Stimulated activated naive B cell treated with anti-CD40 and anti-IgM and Interleukin-4, amounts not matched to agents 10 μg/mL and 1 μg/mL and 100 μg/mL, for 72 hours (primary cell): ENCODE measurements at regions not wholly inside any gene's neighbourhood (a gene's known extent, or its start where the extent isn't known, plus 50 kb on each side); places are given as distances from the start of the nearest gene placed in this dataset.

ENCODE experiments used
- ATAC-seq, 2 donors: fragments of 150-1000 bp; cut with Tn5 transposase; replicated peaks; 2 replicates each; pipeline ENCODE4 v1.10.0; 2021; ENCODE audit warnings: moderate library complexity in 1 of 2
- DNase-seq: peaks from one replicate; pipeline ENCODE4 v3.0.0; 2021
- H3K27ac Mint-ChIP-seq: one replicate; pipeline ENCODE4 v1.8.0; 2022; ENCODE audit warnings: mild to moderate bottlenecking, mixed read lengths
- H3K27me3 Mint-ChIP-seq, 2 donors: one replicate each; pipeline ENCODE4 v1.8.0; 2022; ENCODE audit warnings: mixed read lengths in 2 of 2
- H3K36me3 Mint-ChIP-seq, 2 donors: one replicate each; pipeline ENCODE4 v1.8.0; 2022; ENCODE audit warnings: mixed read lengths in 2 of 2, mild to moderate bottlenecking in 1 of 2
- H3K4me1 Mint-ChIP-seq, 2 donors: one replicate each; pipeline ENCODE4 v1.8.0; 2022; ENCODE audit warnings: mixed read lengths in 2 of 2, mild to moderate bottlenecking in 1 of 2
- H3K4me3 Mint-ChIP-seq, 2 donors: one replicate each; pipeline ENCODE4 v1.8.0; 2022; ENCODE audit warnings: mild to moderate bottlenecking in 2 of 2, mixed read lengths in 2 of 2, moderate library complexity in 1 of 2
- H3K9me3 Mint-ChIP-seq, 2 donors: one replicate each; pipeline ENCODE4 v1.8.0; 2022; ENCODE audit warnings: mixed read lengths in 2 of 2, mild to moderate bottlenecking in 1 of 2

GRCh38 chr6:113031591-113032238 lies 684.6 kb downstream of the RFPL4B start:
- H3K27ac Mint-ChIP-seq: no peak overlapping the region
- ATAC-seq (no peak), DNase-seq (no peak)
- H3K36me3 Mint-ChIP-seq: no peaks in the 10 kb centered on the region
- no peak overlapping the region for H3K4me3 Mint-ChIP-seq
- H3K4me1 Mint-ChIP-seq: no peaks in the 10 kb centered on the region
- no peaks in the 10 kb centered on the region for H3K9me3 Mint-ChIP-seq
- peaks cover 7% of the 10 kb centered on the region in 2 donors for H3K27me3 Mint-ChIP-seq

- no peaks in the 10 kb centered on the region for H3K4me1 Mint-ChIP-seq
- DNase-seq (no peak), ATAC-seq (no peak)
- no peak overlapping the region for H3K4me3 Mint-ChIP-seq
- peaks cover 0 to 4% of the 10 kb centered on the region in 2 donors for H3K9me3 Mint-ChIP-seq
- H3K36me3 Mint-ChIP-seq: no peaks in the 10 kb centered on the region
- H3K27me3 Mint-ChIP-seq: peaks cover 7% of the 10 kb centered on the region in 2 donors
- H3K27ac Mint-ChIP-seq: no peak overlapping the region
Observed at GRCh38 chr6:113039005-113039404, 691.9 kb downstream of the RFPL4B start.

GRCh38 chr6:113047148-113047547 lies 700.0 kb downstream of the RFPL4B start:
- H3K36me3 Mint-ChIP-seq: no peaks in the 10 kb centered on the region
- DNase-seq (no peak), ATAC-seq (no peak)
- no peak overlapping the region for H3K4me3 Mint-ChIP-seq
- no peak overlapping the region for H3K27ac Mint-ChIP-seq
- no peaks in the 10 kb centered on the region for H3K27me3 Mint-ChIP-seq
- H3K4me1 Mint-ChIP-seq: no peaks in the 10 kb centered on the region
- peaks cover 0 to 1% of the 10 kb centered on the region in 2 donors for H3K9me3 Mint-ChIP-seq

- no peak for ATAC-seq
- H3K9me3 Mint-ChIP-seq: peaks cover 0 to under 1% of the 10 kb centered on the region in 2 donors
- no peaks in the 10 kb centered on the region for H3K4me1 Mint-ChIP-seq
- H3K27me3 Mint-ChIP-seq: no peaks in the 10 kb centered on the region
- no peak overlapping the region for H3K27ac Mint-ChIP-seq
- H3K36me3 Mint-ChIP-seq: no peaks in the 10 kb centered on the region
- no peak overlapping the region for H3K4me3 Mint-ChIP-seq
- DNase-seq: no peak
Observed at GRCh38 chr6:113047932-113048331, 700.8 kb downstream of the RFPL4B start.

- Mint-ChIP-seq H3K27me3 (no peaks in the 10 kb centered on the region), H3K27ac (no peak overlapping the region), H3K9me3 (no peaks in the 10 kb centered on the region), H3K36me3 (no peaks in the 10 kb centered on the region), H3K4me3 (no peak overlapping the region), H3K4me1 (no peaks in the 10 kb centered on the region)
- no peak for ATAC-seq
- DNase-seq: no peak
Observed at GRCh38 chr6:113048741-113049140, 701.6 kb downstream of the RFPL4B start.

- no peaks in the 10 kb centered on the region for H3K4me1 Mint-ChIP-seq
- no peaks in the 10 kb centered on the region for H3K36me3 Mint-ChIP-seq
- no peak for DNase-seq
- no peaks in the 10 kb centered on the region for H3K27me3 Mint-ChIP-seq
- no peak for ATAC-seq
- no peak overlapping the region for H3K4me3 Mint-ChIP-seq
- no peak overlapping the region for H3K27ac Mint-ChIP-seq
- H3K9me3 Mint-ChIP-seq: no peaks in the 10 kb centered on the region
Observed at GRCh38 chr6:113049190-113049589, 702.1 kb downstream of the RFPL4B start.

GRCh38 chr6:113050010-113050858 lies 703.1 kb downstream of the RFPL4B start:
- Mint-ChIP-seq H3K9me3 (no peaks in the 10 kb centered on the region), H3K36me3 (no peaks in the 10 kb centered on the region), H3K27me3 (no peaks in the 10 kb centered on the region), H3K4me3 (no peak overlapping the region), H3K27ac (no peak overlapping the region), H3K4me1 (no peaks in the 10 kb centered on the region)
- DNase-seq (no peak), ATAC-seq (no peak)

GRCh38 chr6:113050979-113051378 lies 703.8 kb downstream of the RFPL4B start:
- H3K9me3 Mint-ChIP-seq: peaks cover 2 to 3% of the 10 kb centered on the region in 2 donors
- DNase-seq (no peak), ATAC-seq (no peak)
- H3K4me1 Mint-ChIP-seq: no peaks in the 10 kb centered on the region
- H3K27ac Mint-ChIP-seq: no peak overlapping the region
- H3K36me3 Mint-ChIP-seq: no peaks in the 10 kb centered on the region
- H3K27me3 Mint-ChIP-seq: no peaks in the 10 kb centered on the region
- no peak overlapping the region for H3K4me3 Mint-ChIP-seq

- no peaks in the 10 kb centered on the region for H3K4me1 Mint-ChIP-seq
- no peaks in the 10 kb centered on the region for H3K36me3 Mint-ChIP-seq
- no peak for ATAC-seq
- no peak for DNase-seq
- H3K4me3 Mint-ChIP-seq: no peak overlapping the region
- H3K27me3 Mint-ChIP-seq: no peaks in the 10 kb centered on the region
- H3K27ac Mint-ChIP-seq: no peak overlapping the region
- H3K9me3 Mint-ChIP-seq: peaks cover 3% of the 10 kb centered on the region in 2 donors
Observed at GRCh38 chr6:113052506-113052905, 705.4 kb downstream of the RFPL4B start.

- ATAC-seq: no peak
- DNase-seq: no peak
- Mint-ChIP-seq H3K9me3 (peaks cover 3% of the 10 kb centered on the region in 2 donors), H3K4me1 (no peaks in the 10 kb centered on the region), H3K27ac (no peak overlapping the region), H3K27me3 (no peaks in the 10 kb centered on the region), H3K36me3 (no peaks in the 10 kb centered on the region), H3K4me3 (no peak overlapping the region)
Observed at GRCh38 chr6:113055061-113055460, 707.9 kb downstream of the RFPL4B start.

GRCh38 chr6:113055998-113056397 lies 708.9 kb downstream of the RFPL4B start:
- no peaks in the 10 kb centered on the region for H3K27me3 Mint-ChIP-seq
- H3K36me3 Mint-ChIP-seq: no peaks in the 10 kb centered on the region
- H3K9me3 Mint-ChIP-seq: peaks cover 3% of the 10 kb centered on the region in 2 donors
- no peak overlapping the region for H3K4me3 Mint-ChIP-seq
- H3K4me1 Mint-ChIP-seq: no peaks in the 10 kb centered on the region
- no peak for DNase-seq
- ATAC-seq: no peak
- H3K27ac Mint-ChIP-seq: no peak overlapping the region

GRCh38 chr6:113057567-113058053 lies 710.5 kb downstream of the RFPL4B start:
- Mint-ChIP-seq H3K27me3 (no peaks in the 10 kb centered on the region), H3K27ac (no peak overlapping the region), H3K4me3 (no peak overlapping the region), H3K9me3 (peaks cover 3% of the 10 kb centered on the region in 2 donors), H3K36me3 (no peaks in the 10 kb centered on the region), H3K4me1 (no peaks in the 10 kb centered on the region)
- no peak for ATAC-seq
- DNase-seq: no peak

GRCh38 chr6:113060664-113061063 lies 713.5 kb downstream of the RFPL4B start:
- DNase-seq: no peak
- no peaks in the 10 kb centered on the region for H3K27me3 Mint-ChIP-seq

GRCh38 chr6:113065611-113066010 lies 718.5 kb downstream of the RFPL4B start:
- Mint-ChIP-seq H3K27ac (no peak overlapping the region), H3K36me3 (no peaks in the 10 kb centered on the region), H3K9me3 (no peaks in the 10 kb centered on the region), H3K4me1 (peaks cover 1 to 14% of the 10 kb centered on the region in 2 donors), H3K27me3 (no peaks in the 10 kb centered on the region), H3K4me3 (no peak overlapping the region)
- ATAC-seq (peak in 1 of 2 donors; percentile 71), DNase-seq (no peak)

More at GRCh38 chr6:113060664-113061063, 713.5 kb downstream of the RFPL4B start:
- Mint-ChIP-seq H3K4me3 (no peak overlapping the region), H3K27ac (no peak overlapping the region), H3K9me3 (peaks cover 3% of the 10 kb centered on the region in 2 donors), H3K36me3 (no peaks in the 10 kb centered on the region), H3K4me1 (peaks cover 1 to 4% of the 10 kb centered on the region in 2 donors)
- no peak for ATAC-seq
